Stomach (tissue), 8 donors: ENCODE measurements at regions not wholly inside any gene's neighbourhood (a gene's known extent, or its start where the extent isn't known, plus 50 kb on each side); places are given as distances from the start of the nearest gene placed in this dataset.

Experiments
- DNase-seq, 2 donors: peaks; one replicate each; pipeline versions ENCODE4 v3.0.0 to v3.0.0-alpha.2; 2013 to 2019
- H3K27ac ChIP-seq, 5 donors: fragments of 200-600 bp in 4 of 5; sonication (generic) in 4 of 5; one replicate each; pipeline ENCODE4 v1.5.1; 2013 to 2019; ENCODE audit warnings: mild to moderate bottlenecking in 1 of 5, moderate library complexity in 1 of 5
- H3K27me3 ChIP-seq, 3 donors: fragments of 200-600 bp; sonication (generic); one replicate each; pipeline ENCODE4 v1.5.1; 2017 to 2019; ENCODE audit warnings: mixed run types in 1 of 3
- H3K36me3 ChIP-seq, 4 donors: fragments of 200-600 bp; sonication (generic); 1 replicate in 3 of 4; 2 replicates in 1 of 4; pipeline ENCODE4 v1.5.1; 2016 to 2019
- H3K4me1 ChIP-seq, 4 donors: fragments of 200-600 bp; sonication (generic); one replicate each; pipeline ENCODE4 v1.5.1; 2016 to 2019
- H3K4me3 ChIP-seq, 4 donors: fragments of 200-600 bp; sonication (generic) in 3 of 4; one replicate each; pipeline ENCODE4 v1.5.1; 2016 to 2019; ENCODE audit warnings: mild to moderate bottlenecking in 1 of 4
- H3K9me3 ChIP-seq, 4 donors: fragments of 200-600 bp; sonication (generic); one replicate each; pipeline ENCODE4 v1.5.1; 2016 to 2019
- CTCF ChIP-seq, 7 experiments: fragments of 450-650 bp in 4 of 7; fragments of 200-600 bp in 3 of 7; sonication (generic) in 3 of 7; IDR thresholded peaks; one replicate each; pipeline ENCODE4 v1.5.1; 2016 to 2019; ENCODE audit warnings: antibody characterized with exemption in 7 of 7, control low read depth in 2 of 7, mild to moderate bottlenecking in 1 of 7
- EP300 ChIP-seq: sonication (generic); formaldehyde crosslinking; IDR thresholded peaks from one replicate; pipeline ENCODE4 v1.6.1; 2017; ENCODE audit warnings: antibody characterized with exemption
- POLR2A ChIP-seq, 4 donors: fragments of 450-650 bp; IDR thresholded peaks; one replicate each; pipeline ENCODE4 v1.6.1; 2016; ENCODE audit warnings: antibody characterized with exemption in 4 of 4, control low read depth in 2 of 4, mild to moderate bottlenecking in 1 of 4, moderate library complexity in 1 of 4
- POLR2AphosphoS5 ChIP-seq, 3 donors: sonication (generic); formaldehyde crosslinking; IDR thresholded peaks; one replicate each; pipeline ENCODE4 v1.6.1; 2016; ENCODE audit warnings: antibody characterized with exemption in 3 of 3
- WGBS, 5 donors: extraction: QIAGEN DNeasy Blood & Tissue Kit in 3 of 5; methylation state at CpG; one replicate each; pipeline versions ENCODE4 v1.1.5 to v1.1.7; 2013 to 2018; 5-methylcytosine and 5-hydroxymethylcytosine counted together
- intact Hi-C: fragments of 100-400 bp; cut with DNase I; formaldehyde crosslinking; loops from one replicate; pipeline ENCODE4 v1.15.1; 2023; ENCODE audit warnings: low total_unique reads
- donor health status: healthy with polysubstance abuse.
- donor health status: Bipolar disorder and iron deficiency.
- donor health status: healthy.

- peaks cover 0 to 15% (median 9%) of the 10 kb centered on the region in 4 donors for H3K4me1 ChIP-seq
- no peak overlapping the region for H3K27ac ChIP-seq
- H3K36me3 ChIP-seq: no peaks in the 10 kb centered on the region
- no peak overlapping the region for H3K4me3 ChIP-seq
- TF ChIP-seq POLR2A (IDR thresholded peaks at IDR 0.05) (no peak), CTCF (IDR thresholded peaks at IDR 0.05) (no peak), EP300 (no peak), POLR2AphosphoS5 (IDR thresholded peaks at IDR 0.05) (no peak)
- 89 to 94% (median 92%) methylated on average over 8 of the region's 8 CpGs for WGBS, 5 donors
- no peaks in the 10 kb centered on the region for H3K27me3 ChIP-seq
- peaks cover 0 to 7% (median 3%) of the 10 kb centered on the region in 4 donors for H3K9me3 ChIP-seq
- intact Hi-C loops: no loop called here
- DNase-seq: no peak
These were observed 57.7 kb upstream of the HPCAL1 start for GRCh38 chr2:10245021-10245420.

- Histone ChIP-seq H3K36me3 (no peaks in the 10 kb centered on the region), H3K27me3 (no peaks in the 10 kb centered on the region), H3K4me1 (peaks cover 0 to 8% (median 6%) of the 10 kb centered on the region in 4 donors), H3K4me3 (no peak overlapping the region), H3K9me3 (peaks cover 0 to 13% (median 6%) of the 10 kb centered on the region in 4 donors), H3K27ac (no peak overlapping the region)
- TF ChIP-seq CTCF (IDR thresholded peaks at IDR 0.05) (no peak), POLR2AphosphoS5 (IDR thresholded peaks at IDR 0.05) (no peak), EP300 (no peak), POLR2A (IDR thresholded peaks at IDR 0.05) (no peak)
- WGBS, 5 donors: 92 to 95% (median 93%) methylated on average over 11 of the region's 11 CpGs
- DNase-seq: no peak
- intact Hi-C loops: no loop called here
These were observed 57.0 kb upstream of the HPCAL1 start for GRCh38 chr2:10245661-10246060.

- 79 to 91% (median 89%) methylated on average over 8 of the region's 8 CpGs for WGBS, 5 donors
- Histone ChIP-seq H3K27ac (no peak overlapping the region), H3K4me3 (no peak overlapping the region), H3K27me3 (no peaks in the 10 kb centered on the region), H3K36me3 (no peaks in the 10 kb centered on the region), H3K9me3 (peaks cover 0 to 15% (median 6%) of the 10 kb centered on the region in 4 donors), H3K4me1 (peaks cover 0 to 1% (median 0%) of the 10 kb centered on the region in 4 donors)
- DNase-seq: no peak
- intact Hi-C loops: no loop called here
- TF ChIP-seq CTCF (IDR thresholded peaks at IDR 0.05) (no peak), EP300 (no peak), POLR2AphosphoS5 (IDR thresholded peaks at IDR 0.05) (no peak)
These were observed 56.3 kb upstream of the HPCAL1 start for GRCh38 chr2:10246370-10246769.

- Histone ChIP-seq H3K4me3 (no peak overlapping the region), H3K4me1 (no peaks in the 10 kb centered on the region), H3K36me3 (no peaks in the 10 kb centered on the region), H3K9me3 (peaks cover 0 to 15% (median 6%) of the 10 kb centered on the region in 4 donors), H3K27me3 (no peaks in the 10 kb centered on the region), H3K27ac (no peak overlapping the region)
- intact Hi-C loops: no loop called here
- TF ChIP-seq POLR2A (IDR thresholded peaks at IDR 0.05): no peak
- TF ChIP-seq CTCF (IDR thresholded peaks at IDR 0.05): no peak
- TF ChIP-seq POLR2AphosphoS5 (IDR thresholded peaks at IDR 0.05): no peak
- TF ChIP-seq EP300: no peak
- no peak for DNase-seq
- WGBS, 5 donors: 68 to 85% (median 82%) methylated on average over 5 of the region's 5 CpGs
These were observed 55.9 kb upstream of the HPCAL1 start for GRCh38 chr2:10246831-10247230.
